HG02610 (cell line): ENCODE measurements at regions not wholly inside any gene's neighbourhood (a gene's known extent, or its start where the extent isn't known, plus 50 kb on each side); places are given as distances from the start of the nearest gene placed in this dataset.
"Not testable (repeated sequence)": the region's sequence is repeated elsewhere in the genome, so short reads cannot be mapped to it uniquely, and the experiment has no call there.

Experiments
- ATAC-seq: cut with Tn5 transposase; IDR thresholded peaks from one replicate; pipeline ENCODE4 v1.9.1; 2021; ENCODE audit warnings: mild to moderate bottlenecking, moderate library complexity; ENCODE audit not compliant: unreplicated experiment

GRCh38 chr3:61442696-61443095, 118.7 kb upstream of the PTPRG start:
- ATAC-seq = no peak

DNA sequence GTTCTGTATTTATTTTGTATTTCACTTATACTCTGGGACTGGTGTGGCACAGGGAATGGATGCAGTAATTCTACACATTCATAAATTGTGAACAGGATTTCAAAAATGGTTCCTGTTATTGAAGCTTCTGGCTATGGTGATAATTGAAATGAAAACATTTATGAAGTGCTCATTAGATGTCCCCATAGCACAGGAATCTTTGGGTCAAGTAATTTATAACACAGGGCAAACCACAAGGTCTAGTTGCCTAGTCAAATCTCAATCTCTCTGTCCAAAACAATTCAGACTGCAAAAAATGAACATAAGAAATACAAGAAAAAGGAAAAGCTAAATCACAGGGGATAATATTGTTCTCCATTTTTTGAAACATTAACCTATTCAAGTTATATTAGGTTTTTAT, 117.5 kb upstream of the PTPRG start:
- ATAC-seq = no peak

GRCh38 chr3:61444782-61445181, 116.6 kb upstream of the PTPRG start:
- ATAC-seq = no peak

- ATAC-seq = no peak
Measured at GRCh38 chr3:61445924-61446323, 115.4 kb upstream of the PTPRG start.

DNA sequence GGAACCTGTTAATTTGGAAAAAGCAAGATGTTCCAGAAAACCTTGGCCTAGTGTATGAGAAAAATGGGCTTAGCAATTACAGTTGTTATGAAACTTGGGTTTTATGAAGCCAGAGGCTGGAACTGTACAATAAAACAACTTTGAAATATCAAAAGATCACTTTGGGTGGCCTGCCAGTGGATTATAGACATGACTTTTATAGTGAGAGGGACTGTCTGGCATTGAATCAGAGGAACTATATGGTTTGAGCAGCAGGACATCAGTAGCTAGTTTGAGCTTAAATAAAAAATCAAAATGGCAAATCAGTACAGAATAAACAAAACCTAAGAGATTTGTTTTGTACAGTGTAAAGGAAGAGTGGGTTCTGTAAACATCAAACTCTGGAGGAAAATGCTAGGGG, 115.0 kb upstream of the PTPRG start:
- ATAC-seq = no peak

DNA sequence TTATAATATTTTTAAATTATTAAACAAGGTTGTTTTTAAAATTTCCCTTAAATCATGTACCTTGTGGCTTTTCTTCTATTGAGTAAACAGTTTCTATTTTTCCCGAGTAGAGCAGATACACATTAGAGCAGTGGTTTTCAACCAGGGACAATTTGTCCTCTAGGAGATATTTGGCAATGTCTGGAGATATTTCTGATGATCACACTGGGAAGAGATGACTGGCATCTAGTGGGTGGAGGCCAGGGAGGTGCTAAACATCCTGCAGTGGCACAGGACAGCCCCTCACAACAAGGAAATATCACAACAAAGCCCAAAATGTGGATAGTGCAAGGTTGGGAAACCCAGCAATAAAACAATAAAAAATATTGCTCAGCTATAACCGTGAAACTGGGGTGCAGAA, 113.0 kb upstream of the PTPRG start:
- ATAC-seq = no peak

DNA sequence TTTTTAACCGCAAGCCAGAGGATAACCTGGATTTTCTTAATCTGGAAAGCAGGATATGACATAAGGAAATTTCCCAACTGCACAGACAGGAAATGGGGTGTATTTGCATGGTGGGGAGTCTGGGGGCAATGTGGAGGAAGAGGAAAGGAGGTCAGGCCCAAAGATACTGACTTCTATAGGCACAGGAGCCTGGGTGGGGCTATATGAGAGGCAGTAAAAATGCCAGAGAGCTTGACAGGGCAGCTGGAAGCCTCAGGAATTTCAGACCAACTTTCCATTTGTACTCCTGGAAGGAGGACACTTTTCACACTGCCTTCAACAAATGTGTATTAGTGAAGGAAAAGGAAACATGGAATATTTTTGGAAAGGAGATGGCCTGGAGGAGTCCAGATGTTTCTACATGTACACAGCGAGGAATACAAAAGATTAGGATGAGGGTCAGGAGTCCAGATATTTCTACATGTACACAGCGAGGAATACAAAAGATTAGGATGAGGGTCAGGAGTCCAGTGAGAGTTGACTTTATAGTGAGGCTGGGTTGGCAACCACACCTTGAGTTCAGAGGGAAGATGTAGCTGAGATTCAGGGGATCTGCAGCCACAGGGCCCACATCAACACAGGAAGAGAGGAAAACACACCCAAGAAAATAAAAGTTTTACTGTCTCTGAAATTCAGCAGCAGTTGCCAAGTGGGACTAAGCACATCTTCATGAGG, 111.9 kb upstream of the PTPRG start:
- no peak for ATAC-seq

GRCh38 chr3:61450866-61451265, 110.5 kb upstream of the PTPRG start:
- ATAC-seq = no peak

- no peak for ATAC-seq
Measured at GRCh38 chr3:61451841-61452240, 109.5 kb upstream of the PTPRG start.

GRCh38 chr3:61452535-61453090, 108.8 kb upstream of the PTPRG start:
- no peak for ATAC-seq

GRCh38 chr3:61454006-61454585, 107.3 kb upstream of the PTPRG start:
- no peak for ATAC-seq

DNA sequence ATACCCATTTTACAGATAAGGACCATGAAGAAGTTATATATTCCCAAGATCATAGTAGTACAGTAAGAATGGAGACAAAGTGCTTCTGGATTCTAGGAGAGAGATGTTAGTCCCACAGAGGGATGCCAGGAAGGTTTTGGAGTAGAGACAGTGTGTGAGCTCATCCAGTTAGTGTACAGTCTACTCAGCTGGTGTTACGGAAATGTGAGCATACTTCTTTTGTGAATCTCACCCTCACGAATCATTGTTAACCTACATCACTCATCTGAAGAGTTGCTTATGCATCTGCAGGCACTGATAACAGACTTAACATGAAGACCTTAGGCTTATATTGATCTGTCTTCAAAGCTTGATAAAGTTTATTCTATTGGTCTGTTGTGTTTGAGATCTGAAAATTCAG, 106.6 kb upstream of the PTPRG start:
- no peak for ATAC-seq

DNA sequence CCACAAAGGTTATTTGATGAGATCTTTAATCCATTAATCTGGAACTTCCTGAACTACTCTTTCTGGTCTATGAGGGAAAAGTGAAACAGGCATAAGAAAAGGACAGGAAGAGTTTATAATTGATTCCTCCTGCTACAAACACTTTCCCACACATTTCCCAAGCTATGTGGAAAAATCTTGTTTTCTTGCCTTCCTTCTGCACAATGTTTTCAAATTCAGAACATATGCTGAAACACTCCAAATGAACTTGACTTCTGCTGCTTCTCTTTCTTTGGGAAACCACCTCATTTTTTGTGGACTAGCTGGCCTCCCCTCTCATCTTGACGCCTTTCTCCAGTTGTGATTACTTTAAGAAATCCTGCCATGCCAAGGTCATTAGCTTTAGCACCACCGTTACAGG, 100.7 kb upstream of the PTPRG start:
- no peak for ATAC-seq

DNA sequence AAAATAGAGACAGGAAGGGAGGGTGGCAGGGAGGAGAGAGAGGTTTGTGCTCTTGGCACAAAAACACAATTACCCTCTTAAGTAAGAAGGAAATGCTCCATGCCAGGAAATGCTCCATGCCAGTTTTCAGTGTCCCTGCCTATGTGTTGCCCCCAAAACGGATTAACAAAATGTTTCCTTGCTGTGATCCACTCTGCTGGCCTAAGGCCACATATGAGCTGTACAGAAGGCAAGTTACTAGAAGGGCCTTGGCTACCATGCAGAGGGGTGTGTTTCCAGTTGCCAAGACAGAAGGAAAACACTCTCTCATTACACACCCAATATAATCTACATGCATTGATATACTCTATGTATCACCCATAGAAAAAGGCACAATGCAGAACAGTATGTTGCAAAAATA, 98.2 kb upstream of the PTPRG start:
- ATAC-seq = no peak

DNA sequence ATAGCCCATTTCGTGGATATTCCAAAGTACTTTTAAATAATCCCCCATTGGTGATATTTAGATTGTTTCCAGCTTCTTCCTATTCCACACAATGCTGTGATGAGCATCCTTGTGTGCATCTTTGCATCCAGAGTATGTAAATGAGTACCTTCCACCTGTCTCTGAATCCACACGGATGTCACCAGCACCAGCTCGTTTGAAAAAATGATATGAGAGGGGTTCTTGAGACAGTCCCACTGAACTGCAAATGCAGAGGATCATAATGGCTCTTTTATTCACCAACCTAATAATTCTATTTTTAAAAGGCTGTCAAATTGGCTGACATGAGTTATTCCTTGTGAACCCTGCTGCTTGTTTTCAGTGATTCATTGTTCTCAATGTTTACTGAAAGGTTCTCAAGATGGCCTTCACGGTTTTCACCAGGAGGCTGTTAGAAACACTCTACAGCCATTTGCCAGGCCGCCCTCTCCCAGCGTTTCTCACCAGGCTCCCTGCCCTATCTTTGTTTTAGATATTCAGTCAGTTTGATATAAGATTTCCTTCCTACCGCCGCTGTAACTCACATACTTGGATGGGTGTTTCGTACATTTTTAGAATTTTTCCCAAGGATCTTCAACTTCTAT, 96.7 kb upstream of the PTPRG start:
- ATAC-seq = no peak

- ATAC-seq = no peak
Measured at GRCh38 chr3:61466357-61466756, 95.0 kb upstream of the PTPRG start.

DNA sequence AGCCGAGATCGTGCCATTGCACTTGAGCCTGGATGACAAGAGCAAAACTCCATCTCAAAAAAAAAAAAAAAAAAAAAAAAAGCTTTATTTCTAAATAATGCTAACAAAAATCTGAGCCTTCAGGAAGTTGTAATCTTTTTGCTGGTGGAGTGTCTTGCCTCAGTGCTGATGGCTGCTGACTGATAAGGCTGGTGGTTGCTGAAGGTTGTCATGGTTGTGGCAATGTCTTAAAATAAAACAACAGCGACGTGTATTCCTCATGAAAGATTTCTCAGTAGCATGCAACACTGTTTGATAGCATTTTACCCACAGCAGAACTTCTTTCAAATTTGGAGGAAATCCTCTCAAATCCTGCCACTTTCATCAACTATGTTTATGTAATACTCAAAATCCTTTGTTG, 77.4 kb upstream of the PTPRG start:
- no peak for ATAC-seq

GRCh38 chr3:61493339-61493738, 68.0 kb upstream of the PTPRG start:
- no peak for ATAC-seq

- not testable (repeated sequence) for ATAC-seq
Measured at GRCh38 chr3:61494309-61494708, 67.1 kb upstream of the PTPRG start.

- ATAC-seq = no peak
Measured at GRCh38 chr3:61497463-61497862, 63.9 kb upstream of the PTPRG start.

DNA sequence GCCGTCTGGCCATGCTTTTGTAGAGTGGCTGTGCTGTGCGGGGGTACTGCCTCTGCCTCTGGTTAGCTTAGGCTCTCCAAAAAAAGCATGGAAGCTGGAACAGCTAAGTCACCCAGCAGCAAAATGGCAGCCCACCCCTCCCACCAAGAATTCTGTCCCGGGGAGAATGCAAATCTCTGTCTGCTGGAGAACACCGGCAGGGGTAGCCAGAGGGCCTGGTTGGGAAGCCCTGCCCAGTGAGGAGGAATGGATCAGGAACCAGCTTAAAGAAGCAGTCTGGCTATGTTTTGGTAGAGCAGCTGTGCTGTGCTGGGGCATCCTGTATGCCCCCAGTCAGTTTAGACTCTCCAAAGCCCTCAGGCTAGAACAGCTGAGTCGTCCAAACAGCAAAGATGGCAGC, 56.2 kb upstream of the PTPRG start:
- no peak for ATAC-seq

DNA sequence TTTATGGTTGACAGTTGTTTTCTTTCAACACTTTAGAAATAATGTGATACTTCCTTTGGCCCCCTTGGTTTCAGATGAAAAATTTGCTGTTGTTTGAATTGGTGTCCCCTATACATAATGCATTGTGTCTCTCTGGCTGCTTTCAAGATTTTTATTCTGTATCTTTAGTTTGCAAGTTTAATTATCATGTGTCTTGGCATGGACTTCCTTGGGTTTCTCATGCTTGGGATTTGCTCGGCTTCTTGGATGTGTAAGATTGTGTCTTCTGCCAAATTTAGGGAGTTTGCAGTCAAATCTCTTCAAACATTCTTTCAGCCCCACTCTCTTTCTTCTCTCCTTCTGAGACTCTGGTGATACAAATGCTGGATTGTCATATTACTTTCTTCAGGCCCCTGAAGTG, 53.4 kb upstream of the PTPRG start:
- ATAC-seq = no peak
